ENCODE measurements at regions not wholly inside any gene's neighbourhood (a gene's known extent, or its start where the extent isn't known, plus 50 kb on each side); places are given as distances from the start of the nearest gene placed in this dataset.

DNA sequence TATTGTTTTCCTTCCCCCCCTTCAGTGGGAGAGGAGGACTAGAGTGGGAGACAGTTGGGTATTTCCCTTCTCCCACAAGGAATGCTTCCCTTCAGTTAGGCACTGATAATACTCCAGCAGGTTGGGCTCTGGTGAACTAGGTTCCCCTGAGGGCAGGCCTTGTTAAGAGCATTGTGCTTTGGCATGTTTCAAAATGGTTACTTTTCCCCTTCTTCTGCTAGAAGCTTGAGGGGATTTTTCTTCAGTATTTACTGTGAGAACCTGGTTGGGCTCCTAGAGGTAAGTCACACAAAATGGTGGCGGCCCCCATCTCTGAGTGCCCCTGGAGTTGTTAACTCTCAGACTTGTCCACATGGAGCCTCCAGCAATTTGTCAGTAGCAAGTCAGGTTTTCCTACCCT lies 156.2 kb downstream of the CYB561 start:
- no peak overlapping the region for H3K27ac ChIP-seq
- H3K4me2 ChIP-seq, result no peak overlapping the region
- TF ChIP-seq, protein P1, sequence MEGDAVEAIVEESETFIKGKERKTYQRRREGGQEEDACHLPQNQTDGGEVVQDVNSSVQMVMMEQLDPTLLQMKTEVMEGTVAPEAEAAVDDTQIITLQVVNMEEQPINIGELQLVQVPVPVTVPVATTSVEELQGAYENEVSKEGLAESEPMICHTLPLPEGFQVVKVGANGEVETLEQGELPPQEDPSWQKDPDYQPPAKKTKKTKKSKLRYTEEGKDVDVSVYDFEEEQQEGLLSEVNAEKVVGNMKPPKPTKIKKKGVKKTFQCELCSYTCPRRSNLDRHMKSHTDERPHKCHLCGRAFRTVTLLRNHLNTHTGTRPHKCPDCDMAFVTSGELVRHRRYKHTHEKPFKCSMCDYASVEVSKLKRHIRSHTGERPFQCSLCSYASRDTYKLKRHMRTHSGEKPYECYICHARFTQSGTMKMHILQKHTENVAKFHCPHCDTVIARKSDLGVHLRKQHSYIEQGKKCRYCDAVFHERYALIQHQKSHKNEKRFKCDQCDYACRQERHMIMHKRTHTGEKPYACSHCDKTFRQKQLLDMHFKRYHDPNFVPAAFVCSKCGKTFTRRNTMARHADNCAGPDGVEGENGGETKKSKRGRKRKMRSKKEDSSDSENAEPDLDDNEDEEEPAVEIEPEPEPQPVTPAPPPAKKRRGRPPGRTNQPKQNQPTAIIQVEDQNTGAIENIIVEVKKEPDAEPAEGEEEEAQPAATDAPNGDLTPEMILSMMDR (conservative IDR thresholded peaks at IDR 0.05; ENCODE audit: low read depth, low read length), result no peak

DNA sequence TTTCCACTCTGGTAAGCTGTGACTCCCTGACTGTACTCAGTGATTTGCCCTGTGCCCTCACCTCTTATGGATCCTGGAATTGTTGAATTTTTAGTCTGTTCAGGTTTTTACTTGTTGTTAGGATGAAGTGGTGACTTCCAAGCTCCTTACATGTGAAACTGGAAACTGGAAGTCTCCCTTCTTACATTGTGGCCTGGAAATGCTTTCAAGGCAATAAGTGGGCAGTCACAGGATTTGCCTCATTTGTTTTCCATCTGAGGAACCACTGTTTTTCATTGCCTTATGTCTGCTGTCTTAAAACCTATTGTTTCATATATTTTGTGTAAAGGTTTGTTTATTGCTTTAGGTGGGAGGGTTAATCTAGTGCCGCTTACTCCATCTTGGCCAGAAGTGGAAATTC lies 155.8 kb downstream of the CYB561 start:
- Histone ChIP-seq H4K20me1 (ENCODE audit: insufficient read depth) (no peaks in the 10 kb centered on the region), H3K27me3 (ENCODE audit: insufficient read depth, low read depth) (no peaks in the 10 kb centered on the region), H3K4me3 (IDR thresholded peaks at IDR 0.05; ENCODE audit: insufficient read depth, low read depth, low read length) (no peak overlapping the region), H3K27ac (no peak overlapping the region), H3K79me2 (ENCODE audit: insufficient read depth, low read depth) (no peaks in the 10 kb centered on the region), H3K4me2 (no peak overlapping the region), H3K9ac (no peak overlapping the region), H3K4me1 (ENCODE audit: low read depth, poor library complexity, severe bottlenecking) (no peaks in the 10 kb centered on the region), H2AFZ (ENCODE audit: low read depth) (no peak overlapping the region), H3K36me3 (ENCODE audit: insufficient read depth) (no peaks in the 10 kb centered on the region)
- TF ChIP-seq, protein P1 (conservative IDR thresholded peaks at IDR 0.05; ENCODE audit: low read depth, low read length), result no peak

More for the DNA sequence above, 156.2 kb downstream of the CYB561 start:
- no peaks in the 10 kb centered on the region for H3K4me1 ChIP-seq (ENCODE audit: low read depth, poor library complexity, severe bottlenecking)
- H3K79me2 ChIP-seq (ENCODE audit: insufficient read depth, low read depth), result no peaks in the 10 kb centered on the region
- no peaks in the 10 kb centered on the region for H4K20me1 ChIP-seq (ENCODE audit: insufficient read depth)
- no peak overlapping the region for H3K4me3 ChIP-seq (IDR thresholded peaks at IDR 0.05; ENCODE audit: insufficient read depth, low read depth, low read length)
- H3K27me3 ChIP-seq (ENCODE audit: insufficient read depth, low read depth), result no peaks in the 10 kb centered on the region
- H2AFZ ChIP-seq (ENCODE audit: low read depth), result no peak overlapping the region
- no peak overlapping the region for H3K9ac ChIP-seq
- no peaks in the 10 kb centered on the region for H3K36me3 ChIP-seq (ENCODE audit: insufficient read depth)

DNA sequence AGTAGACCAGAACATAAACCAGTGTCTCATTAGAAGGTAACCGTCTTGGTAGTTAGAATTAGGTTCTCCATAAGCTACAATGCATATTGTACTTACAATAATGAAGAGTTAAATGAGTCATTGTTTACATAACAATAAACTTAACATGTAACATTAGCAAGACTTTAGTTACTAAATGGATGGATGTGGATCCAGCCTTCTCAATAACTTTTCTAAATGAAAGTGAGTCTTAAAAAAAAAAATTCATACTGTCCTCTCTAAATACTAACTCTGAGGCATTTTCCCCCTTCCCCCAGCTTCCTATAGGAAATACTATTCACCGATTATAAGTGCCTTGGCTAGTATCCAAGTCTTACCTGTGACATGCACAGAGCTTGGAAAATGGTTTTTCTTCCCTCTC lies 155.3 kb downstream of the CYB561 start:
- H4K20me1 ChIP-seq (ENCODE audit: insufficient read depth), result no peaks in the 10 kb centered on the region
- no peaks in the 10 kb centered on the region for H3K27me3 ChIP-seq (ENCODE audit: insufficient read depth, low read depth)
- no peak overlapping the region for H3K4me2 ChIP-seq
- H3K27ac ChIP-seq, result no peak overlapping the region
- no peak overlapping the region for H2AFZ ChIP-seq (ENCODE audit: low read depth)
- H3K36me3 ChIP-seq (ENCODE audit: insufficient read depth), result no peaks in the 10 kb centered on the region
- no peak overlapping the region for H3K4me3 ChIP-seq (IDR thresholded peaks at IDR 0.05; ENCODE audit: insufficient read depth, low read depth, low read length)
- TF ChIP-seq, protein P1 (conservative IDR thresholded peaks at IDR 0.05; ENCODE audit: low read depth, low read length), result no peak
- H3K79me2 ChIP-seq (ENCODE audit: insufficient read depth, low read depth), result no peaks in the 10 kb centered on the region
- no peak overlapping the region for H3K9ac ChIP-seq
- no peaks in the 10 kb centered on the region for H3K4me1 ChIP-seq (ENCODE audit: low read depth, poor library complexity, severe bottlenecking)

DNA sequence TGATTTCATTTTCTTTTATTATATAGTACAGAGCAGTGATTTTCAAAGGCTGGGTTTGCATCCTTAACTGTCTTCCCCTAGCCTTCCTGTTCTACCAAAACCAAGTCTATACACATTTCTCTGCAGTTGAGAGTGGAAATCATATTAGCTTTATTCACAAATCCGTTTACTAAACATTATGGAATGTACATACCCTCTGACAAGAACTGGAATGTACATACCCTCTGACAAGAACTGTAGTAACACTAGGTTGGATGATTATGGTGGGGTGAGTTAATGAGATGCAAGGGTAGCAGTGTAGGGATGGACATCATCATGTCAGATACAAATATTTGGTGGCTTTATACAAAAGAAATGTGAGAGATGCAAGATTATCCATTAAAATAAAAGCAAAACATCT lies 154.8 kb downstream of the CYB561 start:
- Histone ChIP-seq H3K4me1 (ENCODE audit: low read depth, poor library complexity, severe bottlenecking) (no peaks in the 10 kb centered on the region), H3K79me2 (ENCODE audit: insufficient read depth, low read depth) (no peaks in the 10 kb centered on the region), H4K20me1 (ENCODE audit: insufficient read depth) (no peaks in the 10 kb centered on the region), H3K9ac (no peak overlapping the region), H3K27ac (no peak overlapping the region), H3K36me3 (ENCODE audit: insufficient read depth) (no peaks in the 10 kb centered on the region), H3K4me3 (IDR thresholded peaks at IDR 0.05; ENCODE audit: insufficient read depth, low read depth, low read length) (no peak overlapping the region), H2AFZ (ENCODE audit: low read depth) (no peak overlapping the region), H3K27me3 (ENCODE audit: insufficient read depth, low read depth) (no peaks in the 10 kb centered on the region), H3K4me2 (no peak overlapping the region)
- TF ChIP-seq, protein P1 (conservative IDR thresholded peaks at IDR 0.05; ENCODE audit: low read depth, low read length), result no peak

Measured in KMS-11 (cell line).